Testis (tissue), 2 donors: ENCODE measurements at regions not wholly inside any gene's neighbourhood (a gene's known extent, or its start where the extent isn't known, plus 50 kb on each side); places are given as distances from the start of the nearest gene placed in this dataset.

Source experiments
- POLR2A ChIP-seq: fragments of 450-650 bp; IDR thresholded peaks from one replicate; pipeline ENCODE4 v1.6.1; 2017; ENCODE audit warnings: antibody characterized with exemption, mild to moderate bottlenecking, moderate library complexity
- TF ChIP-seq, protein P1 (sequence below), 3 experiments: fragments of 450-650 bp in 2 of 3; fragments of 200-600 bp in 1 of 3; sonication (generic) in 1 of 3; IDR thresholded peaks; one replicate each; pipeline ENCODE4 v1.5.1; 2016 to 2019; ENCODE audit warnings: antibody characterized with exemption in 3 of 3, mild to moderate bottlenecking in 2 of 3, moderate library complexity in 1 of 3

DNA sequence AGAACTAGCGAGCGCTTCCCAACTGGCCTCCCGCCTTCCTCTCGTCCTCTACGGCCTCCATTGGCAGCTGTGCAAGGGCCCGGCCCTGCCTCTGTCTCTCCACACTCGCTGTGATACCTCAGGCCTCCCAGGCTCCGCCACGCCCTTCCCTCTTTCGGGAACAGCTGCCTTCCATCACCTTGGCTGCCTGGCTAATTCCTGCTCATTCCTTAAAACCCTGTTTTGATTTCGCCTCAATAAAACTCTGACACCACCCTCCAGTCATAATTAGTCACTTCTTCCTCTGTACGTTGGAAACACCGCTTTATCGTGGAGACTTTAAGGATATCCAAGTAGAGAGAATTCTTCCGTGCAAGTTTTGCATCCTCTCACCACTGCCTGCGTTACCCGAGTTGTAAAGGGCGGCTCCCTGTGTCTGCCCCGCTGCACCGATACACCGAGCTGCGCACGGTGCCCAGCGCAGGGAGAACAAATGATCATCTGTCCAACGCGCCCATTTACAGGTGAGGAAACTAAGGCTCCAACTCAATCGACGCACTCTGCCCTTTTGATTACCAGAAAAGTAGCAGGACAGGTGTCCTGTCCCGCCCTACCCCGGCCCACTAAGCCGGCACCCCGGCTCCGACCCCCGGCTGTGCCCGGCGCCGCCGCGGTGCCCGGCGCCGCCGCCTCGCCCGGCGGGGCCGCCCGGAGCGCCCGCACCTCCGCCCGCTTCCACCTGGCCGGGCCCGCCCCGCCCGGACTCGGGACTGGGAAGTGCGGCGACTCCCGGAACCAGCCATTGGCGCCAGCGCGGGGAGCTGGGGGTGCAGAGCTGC lies 139.7 kb downstream of the SEC14L1 start:
- TF ChIP-seq, protein P1, sequence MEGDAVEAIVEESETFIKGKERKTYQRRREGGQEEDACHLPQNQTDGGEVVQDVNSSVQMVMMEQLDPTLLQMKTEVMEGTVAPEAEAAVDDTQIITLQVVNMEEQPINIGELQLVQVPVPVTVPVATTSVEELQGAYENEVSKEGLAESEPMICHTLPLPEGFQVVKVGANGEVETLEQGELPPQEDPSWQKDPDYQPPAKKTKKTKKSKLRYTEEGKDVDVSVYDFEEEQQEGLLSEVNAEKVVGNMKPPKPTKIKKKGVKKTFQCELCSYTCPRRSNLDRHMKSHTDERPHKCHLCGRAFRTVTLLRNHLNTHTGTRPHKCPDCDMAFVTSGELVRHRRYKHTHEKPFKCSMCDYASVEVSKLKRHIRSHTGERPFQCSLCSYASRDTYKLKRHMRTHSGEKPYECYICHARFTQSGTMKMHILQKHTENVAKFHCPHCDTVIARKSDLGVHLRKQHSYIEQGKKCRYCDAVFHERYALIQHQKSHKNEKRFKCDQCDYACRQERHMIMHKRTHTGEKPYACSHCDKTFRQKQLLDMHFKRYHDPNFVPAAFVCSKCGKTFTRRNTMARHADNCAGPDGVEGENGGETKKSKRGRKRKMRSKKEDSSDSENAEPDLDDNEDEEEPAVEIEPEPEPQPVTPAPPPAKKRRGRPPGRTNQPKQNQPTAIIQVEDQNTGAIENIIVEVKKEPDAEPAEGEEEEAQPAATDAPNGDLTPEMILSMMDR (IDR thresholded peaks at IDR 0.05), result no peak
- no peak for TF ChIP-seq POLR2A
